A549 (cell line): ENCODE measurements at regions not wholly inside any gene's neighbourhood (a gene's known extent, or its start where the extent isn't known, plus 50 kb on each side); places are given as distances from the start of the nearest gene placed in this dataset.

Experiments
- ATAC-seq, 2 experiments: fragments of 200-7000 bp in 1 of 2; fragments of >200 bp in 1 of 2; cut with Nextera tagmentation in 1 of 2; cut with Tn5 transposase in 1 of 2; 3 replicates each; pipeline versions ENCODE4 v1.8.0 to v1.9.1; 2018 to 2020; ENCODE audit warnings: mild to moderate bottlenecking in 1 of 2, moderate library complexity in 1 of 2
- CTCF ChIA-PET: fragments of 300-600 bp; sonication (Branson Sonifier 250); formaldehyde crosslinking; extraction: SDS; loops from one replicate; lab custom pipeline; 2021; ENCODE audit warnings: antibody characterized with exemption, inconsistent platforms; lab: Yijun Ruan, JAX
- POLR2A ChIA-PET: fragments of 350-600 bp; formaldehyde crosslinking; extraction: SDS; loops from one replicate; lab custom pipeline; 2021; ENCODE audit warnings: antibody characterized with exemption, inconsistent platforms; lab: Yijun Ruan, JAX
- DNase-seq, 2 experiments: peaks; one replicate each; pipeline versions ENCODE4 v3.0.0 to v3.0.0-alpha.2; 2011 to 2016; ENCODE audit warnings: low read depth in 1 of 2, low spot score in 1 of 2
- FAIRE-seq: peaks from 2 replicates; lab custom pipeline; 2011; peaks lifted over from hg19 to GRCh38; lab: Jason Lieb, UNC
- H3K27ac ChIP-seq, 2 experiments: fragments of >200 bp; sonication (Bioruptor Twin); formaldehyde crosslinking; 3 replicates each; pipeline ENCODE4 v1.5.1; 2016 to 2017
- H3K4me1 ChIP-seq: fragments of >200 bp; sonication (Bioruptor Twin); formaldehyde crosslinking; 3 replicates; pipeline ENCODE4 v1.6.1; 2016
- H3K4me2 ChIP-seq: fragments of >200 bp; sonication (Bioruptor Twin); formaldehyde crosslinking; 3 replicates; pipeline ENCODE4 v1.6.1; 2016
- H3K4me3 ChIP-seq: fragments of >200 bp; sonication (Bioruptor Twin); formaldehyde crosslinking; 3 replicates; pipeline ENCODE4 v1.5.1; 2016
- H3K9me3 ChIP-seq: fragments of >200 bp; sonication (Bioruptor Twin); formaldehyde crosslinking; 3 replicates; pipeline ENCODE4 v1.6.1; 2016
- BCL3 ChIP-seq: fragments of >200 bp; sonication (Bioruptor Twin); formaldehyde crosslinking; IDR thresholded peaks from 3 replicates; pipeline ENCODE4 v1.6.1; 2016
- BHLHE40 ChIP-seq: IDR thresholded peaks from 2 replicates; pipeline ENCODE4 v1.6.1; 2012; ENCODE audit warnings: low read depth, low read length, inconsistent platforms
- CBX2 ChIP-seq: fragments of 200-600 bp; sonication (generic); IDR thresholded peaks from 2 replicates; pipeline ENCODE4 v1.6.1; 2016; ENCODE audit warnings: low read depth, mild to moderate bottlenecking, borderline replicate concordance
- CEBPB ChIP-seq, 2 experiments: fragments of >200 bp in 1 of 2; sonication (Bioruptor Twin) in 1 of 2; formaldehyde crosslinking in 1 of 2; IDR thresholded peaks; 2 replicates each; pipeline ENCODE4 v1.6.1; 2012 to 2016
- CHD4 ChIP-seq: fragments of 200-600 bp; sonication (generic); IDR thresholded peaks from 2 replicates; pipeline ENCODE4 v1.6.1; 2016; ENCODE audit warnings: antibody characterized with exemption, mild to moderate bottlenecking, borderline replicate concordance
- FOSL2 ChIP-seq, 2 experiments: fragments of 450-650 bp in 1 of 2; fragments of >200 bp in 1 of 2; sonication (Bioruptor Twin) in 1 of 2; formaldehyde crosslinking; IDR thresholded peaks; 2 replicates each; pipeline versions ENCODE4 v1.5.0 to v1.6.1; 2016 to 2020; ENCODE audit warnings: mild to moderate bottlenecking in 1 of 2, moderate library complexity in 1 of 2
- HDAC2 ChIP-seq: fragments of 200-600 bp; sonication (generic); IDR thresholded peaks from 2 replicates; pipeline ENCODE4 v1.6.1; 2016
- HES2 ChIP-seq: fragments of >200 bp; sonication (Bioruptor Twin); formaldehyde crosslinking; IDR thresholded peaks from 2 replicates; pipeline ENCODE4 v1.6.1; 2016
- HOXA7 ChIP-seq: fragments of 250-450 bp; sonication (Bioruptor Pico); IDR thresholded peaks from 2 replicates; pipeline ENCODE4 v1.5.0; 2020; ENCODE audit warnings: mild to moderate bottlenecking, moderate library complexity
- HOXB13 ChIP-seq: fragments of 250-450 bp; sonication (Bioruptor Pico); IDR thresholded peaks from 2 replicates; pipeline ENCODE4 v1.5.0; 2020; ENCODE audit warnings: low read depth, mild to moderate bottlenecking, moderate library complexity
- JUN ChIP-seq, 2 experiments: fragments of >200 bp; sonication (Bioruptor Twin); formaldehyde crosslinking; IDR thresholded peaks; 2 replicates in 1 of 2; 3 replicates in 1 of 2; pipeline ENCODE4 v1.6.1; 2016 to 2017
- JUNB ChIP-seq: fragments of >200 bp; sonication (Bioruptor Twin); formaldehyde crosslinking; IDR thresholded peaks from 2 replicates; pipeline ENCODE4 v1.6.1; 2016
- KDM1A ChIP-seq: fragments of 200-600 bp; sonication (generic); IDR thresholded peaks from 2 replicates; pipeline ENCODE4 v1.6.1; 2016; ENCODE audit warnings: low read depth, mild to moderate bottlenecking
- MYC ChIP-seq: IDR thresholded peaks from 2 replicates; pipeline ENCODE4 v1.6.1; 2012; ENCODE audit warnings: mild to moderate bottlenecking, inconsistent platforms, low read length, improper control_type of control experiment, borderline replicate concordance
- NPAS2 ChIP-seq: fragments of 250-450 bp; sonication (Bioruptor Pico); IDR thresholded peaks from 2 replicates; pipeline ENCODE4 v1.8.0; 2022; ENCODE audit warnings: mild to moderate bottlenecking, moderate library complexity, borderline replicate concordance
- POLR2A ChIP-seq: IDR thresholded peaks from 2 replicates; pipeline ENCODE4 v1.6.1; 2012; ENCODE audit warnings: mild to moderate bottlenecking, low read length
- RFX5 ChIP-seq: fragments of 450-650 bp; IDR thresholded peaks from 2 replicates; pipeline ENCODE4 v1.7.1; 2014; ENCODE audit warnings: antibody characterized with exemption, mild to moderate bottlenecking, moderate library complexity
- RNF2 ChIP-seq: fragments of 200-600 bp; sonication (generic); IDR thresholded peaks from 2 replicates; pipeline ENCODE4 v1.6.1; 2016; ENCODE audit warnings: low read depth, mild to moderate bottlenecking, antibody characterized with exemption, moderate library complexity, borderline replicate concordance
- ZNF302 ChIP-seq: fragments of 250-450 bp; sonication (Bioruptor Pico); IDR thresholded peaks from 2 replicates; pipeline ENCODE4 v1.9.0; 2021; ENCODE audit warnings: inconsistent platforms, mild to moderate bottlenecking, moderate library complexity
- ZSCAN20 ChIP-seq: fragments of 250-450 bp; sonication (Bioruptor Pico); IDR thresholded peaks from 2 replicates; pipeline ENCODE4 v1.8.0; 2022; ENCODE audit warnings: mild to moderate bottlenecking, moderate library complexity
- WGBS: methylation state at CpG from one replicate; pipeline ENCODE4 v1.1.6; 2017; ENCODE audit errors: missing lambda C conversion rate; 5-methylcytosine and 5-hydroxymethylcytosine counted together

- Histone ChIP-seq H3K4me1 (no peaks in the 10 kb centered on the region), H3K4me2 (no peak overlapping the region), H3K9me3 (no peaks in the 10 kb centered on the region), H3K27ac (no peak overlapping the region), H3K4me3 (no peak overlapping the region)
- CTCF ChIA-PET: interaction anchor here (0.8 to 1.4 kb wide), 3 partner anchors 8 to 34 kb away, joined by 3 to 4 read pairs (median 3); no protein-coding TSS in a partner anchor
- no peak for FAIRE-seq
- WGBS: 7% methylated on average over 6 of the region's 6 CpGs
- no peak for DNase-seq
- no peak for TF ChIP-seq HDAC2
- TF ChIP-seq BHLHE40: no peak
- no peak for TF ChIP-seq ZSCAN20 (CRISPR knock-in tag)
- TF ChIP-seq JUN (IDR thresholded peaks at IDR 0.05): no peak
- TF ChIP-seq RFX5: no peak
- TF ChIP-seq CBX2: no peak
- TF ChIP-seq POLR2A: no peak
- TF ChIP-seq KDM1A: no peak
- no peak for TF ChIP-seq RNF2
- TF ChIP-seq HES2: no peak
- no peak for TF ChIP-seq CHD4
- no peak for TF ChIP-seq CEBPB (IDR thresholded peaks at IDR 0.05)
- POLR2A ChIA-PET: no interaction called here
- no peak for ATAC-seq
These were observed 514.0 kb downstream of the FUT8 start for GRCh38 chr14:65926504-65926903.

GRCh38 chr14:65926935-65927700 lies 514.6 kb downstream of the FUT8 start:
- Histone ChIP-seq H3K27ac (no peak overlapping the region), H3K4me3 (no peak overlapping the region)
- no peak for FAIRE-seq
- no peak for DNase-seq
- TF ChIP-seq HOXB13 (no peak), ZSCAN20 (CRISPR knock-in tag) (no peak), ZNF302 (no peak), HOXA7 (no peak)
- TF ChIP-seq, all 56 proteins: peak for 0
- ChIA-PET CTCF (interaction anchor here (1.0 to 1.4 kb wide), 2 partner anchors 9 to 33 kb away, joined by 3 to 4 read pairs; no protein-coding TSS in a partner anchor), POLR2A (no interaction called here)
- no peaks in the 10 kb centered on the region for H3K4me1 ChIP-seq
- ATAC-seq: no peak
- WGBS: 33% methylated on average over 7 of the region's 7 CpGs
- no peaks in the 10 kb centered on the region for H3K9me3 ChIP-seq
- H3K4me2 ChIP-seq: no peak overlapping the region

- Histone ChIP-seq H3K4me2 (no peak overlapping the region), H3K9me3 (no peaks in the 10 kb centered on the region), H3K27ac (no peak overlapping the region), H3K4me1 (no peaks in the 10 kb centered on the region), H3K4me3 (no peak overlapping the region)
- FAIRE-seq (no peak), ATAC-seq (no peak), DNase-seq (no peak)
- ChIA-PET CTCF (interaction anchor here (1.4 kb wide), 1 partner anchor 10 kb away, joined by 4 read pairs; no protein-coding TSS in a partner anchor), POLR2A (no interaction called here)
- no peak for TF ChIP-seq BCL3
- no peak for TF ChIP-seq HDAC2
- no peak for TF ChIP-seq MYC
- no peak for TF ChIP-seq CBX2
- no peak for TF ChIP-seq NPAS2 (CRISPR knock-in tag)
- no peak for TF ChIP-seq ZNF302
- no peak for TF ChIP-seq ZSCAN20 (CRISPR knock-in tag)
- TF ChIP-seq JUNB: no peak
- TF ChIP-seq RNF2: no peak
- no peak for TF ChIP-seq FOSL2 (IDR thresholded peaks at IDR 0.05)
- no peak for TF ChIP-seq FOSL2 (CRISPR knock-in tag; IDR thresholded peaks at IDR 0.05)
- no peak for TF ChIP-seq RFX5
- 51% methylated on average over 9 of the region's 9 CpGs for WGBS
These were observed 515.4 kb downstream of the FUT8 start for GRCh38 chr14:65927931-65928356.
